Activated naive CD4-positive, alpha-beta T cell treated with anti-CD3 and anti-CD28 coated beads, Interleukin-2, amount 10 ng/mL, durations not matched to agents 7 days and 5 days (primary cell): ENCODE measurements at regions not wholly inside any gene's neighbourhood (a gene's known extent, or its start where the extent isn't known, plus 50 kb on each side); places are given as distances from the start of the nearest gene placed in this dataset.
"Not testable (repeated sequence)": the region's sequence is repeated elsewhere in the genome, so short reads cannot be mapped to it uniquely, and the experiment has no call there.

ENCODE experiments used
- CTCF ChIA-PET: fragments of 350-600 bp; sonication (Branson Sonifier 250); formaldehyde crosslinking; loops from one replicate; lab custom pipeline; 2021; ENCODE audit warnings: antibody characterized with exemption; lab: Charles Lee
- DNase-seq: peaks from one replicate; pipeline ENCODE4 v3.0.0-alpha.2; 2020
- H3K27ac Mint-ChIP-seq: one replicate; pipeline ENCODE4 v1.8.0; 2021; ENCODE audit warnings: mild to moderate bottlenecking, moderate library complexity, mixed read lengths
- H3K27me3 Mint-ChIP-seq: one replicate; pipeline ENCODE4 v1.8.0; 2021; ENCODE audit warnings: mild to moderate bottlenecking, mixed read lengths
- H3K36me3 Mint-ChIP-seq: one replicate; pipeline ENCODE4 v1.8.0; 2021; ENCODE audit warnings: mixed read lengths
- H3K4me1 Mint-ChIP-seq: one replicate; pipeline ENCODE4 v1.8.0; 2021; ENCODE audit warnings: mixed read lengths
- H3K4me3 Mint-ChIP-seq: one replicate; pipeline ENCODE4 v1.8.0; 2021; ENCODE audit warnings: mild to moderate bottlenecking, moderate library complexity, mixed read lengths
- H3K9me3 Mint-ChIP-seq: one replicate; pipeline ENCODE4 v1.8.0; 2021; ENCODE audit warnings: mixed read lengths

GRCh38 chr4:107442538-107443111 lies 277.4 kb downstream of the PAPSS1 start:
- Mint-ChIP-seq H3K9me3 (no peaks in the 10 kb centered on the region), H3K36me3 (no peaks in the 10 kb centered on the region), H3K27me3 (no peaks in the 10 kb centered on the region), H3K4me3 (no peak overlapping the region), H3K4me1 (no peaks in the 10 kb centered on the region), H3K27ac (no peak overlapping the region)
- CTCF ChIA-PET: no interaction called here
- no peak for DNase-seq

DNA sequence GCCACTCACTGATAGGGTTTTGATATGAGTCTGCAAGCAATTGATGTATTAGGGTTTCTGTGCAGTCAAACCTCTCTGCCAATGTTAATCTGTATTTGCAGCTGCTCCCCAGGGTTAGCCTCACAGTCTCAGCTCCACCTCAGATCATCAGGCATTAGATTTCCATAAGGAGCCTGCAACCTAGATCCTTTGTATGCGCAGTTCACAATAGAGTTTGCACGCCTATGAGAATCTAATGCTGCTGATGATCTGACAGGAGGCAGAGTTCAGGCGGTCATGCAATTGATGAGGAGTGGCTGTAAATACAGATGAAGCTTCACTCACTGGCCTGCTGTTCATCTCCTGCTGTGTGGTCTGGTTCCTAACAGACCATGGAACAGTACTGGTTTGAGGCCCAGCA lies 280.6 kb downstream of the PAPSS1 start:
- H3K27me3 Mint-ChIP-seq: no peaks in the 10 kb centered on the region
- CTCF ChIA-PET: no interaction called here
- H3K4me1 Mint-ChIP-seq: no peaks in the 10 kb centered on the region
- DNase-seq: no peak
- no peak overlapping the region for H3K4me3 Mint-ChIP-seq
- H3K27ac Mint-ChIP-seq: no peak overlapping the region
- no peaks in the 10 kb centered on the region for H3K36me3 Mint-ChIP-seq
- no peaks in the 10 kb centered on the region for H3K9me3 Mint-ChIP-seq

DNA sequence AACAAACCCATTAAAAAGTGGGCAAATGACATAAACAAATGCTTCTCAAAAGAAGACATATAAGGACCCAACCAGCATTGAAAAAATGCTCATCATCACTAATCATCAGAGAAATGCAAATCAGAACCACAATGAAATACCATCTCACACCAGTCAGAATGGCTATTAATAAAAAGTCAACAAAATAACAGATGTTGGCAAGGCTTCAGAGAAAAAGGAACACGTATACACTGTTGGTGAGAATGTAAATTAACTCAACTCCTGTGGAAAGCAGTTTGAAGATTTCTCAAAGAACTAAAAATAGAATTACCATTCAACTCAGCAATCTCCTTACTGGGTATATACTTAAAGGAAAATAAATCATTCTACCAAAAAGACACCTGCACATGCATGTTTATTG lies 283.6 kb downstream of the PAPSS1 start:
- not testable (repeated sequence) for H3K4me3 Mint-ChIP-seq

DNA sequence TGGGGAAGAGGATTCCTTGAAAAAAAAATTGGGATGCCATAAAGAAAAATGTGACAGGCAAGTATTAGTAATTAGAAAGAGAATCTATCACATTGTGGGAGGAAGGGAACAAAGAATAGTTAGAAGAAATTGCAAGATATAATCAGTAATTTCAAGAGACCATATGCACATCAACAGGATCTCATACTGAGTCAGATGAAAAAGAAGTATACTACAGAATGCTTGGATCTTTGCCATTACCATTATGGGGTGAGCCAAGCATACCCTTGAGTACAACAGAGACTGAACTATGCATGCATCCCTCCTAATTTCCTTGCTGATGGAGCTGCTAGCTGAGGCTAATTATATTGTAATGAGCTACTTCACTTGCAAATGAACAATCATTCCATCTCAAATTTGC lies 287.6 kb downstream of the PAPSS1 start:
- no peak for DNase-seq
- Mint-ChIP-seq H3K9me3 (no peaks in the 10 kb centered on the region), H3K27ac (no peak overlapping the region), H3K27me3 (no peaks in the 10 kb centered on the region), H3K4me1 (no peaks in the 10 kb centered on the region), H3K36me3 (no peaks in the 10 kb centered on the region), H3K4me3 (no peak overlapping the region)
- CTCF ChIA-PET: interaction anchor here (0.6 kb wide), 1 partner anchor 92 kb away, joined by 3 read pairs; no protein-coding TSS in a partner anchor

More for the DNA sequence above, 283.6 kb downstream of the PAPSS1 start:
- H3K36me3 Mint-ChIP-seq, H3K27ac Mint-ChIP-seq, H3K9me3 Mint-ChIP-seq, CTCF ChIA-PET, H3K4me1 Mint-ChIP-seq, H3K27me3 Mint-ChIP-seq, DNase-seq: not testable (repeated sequence)

DNA sequence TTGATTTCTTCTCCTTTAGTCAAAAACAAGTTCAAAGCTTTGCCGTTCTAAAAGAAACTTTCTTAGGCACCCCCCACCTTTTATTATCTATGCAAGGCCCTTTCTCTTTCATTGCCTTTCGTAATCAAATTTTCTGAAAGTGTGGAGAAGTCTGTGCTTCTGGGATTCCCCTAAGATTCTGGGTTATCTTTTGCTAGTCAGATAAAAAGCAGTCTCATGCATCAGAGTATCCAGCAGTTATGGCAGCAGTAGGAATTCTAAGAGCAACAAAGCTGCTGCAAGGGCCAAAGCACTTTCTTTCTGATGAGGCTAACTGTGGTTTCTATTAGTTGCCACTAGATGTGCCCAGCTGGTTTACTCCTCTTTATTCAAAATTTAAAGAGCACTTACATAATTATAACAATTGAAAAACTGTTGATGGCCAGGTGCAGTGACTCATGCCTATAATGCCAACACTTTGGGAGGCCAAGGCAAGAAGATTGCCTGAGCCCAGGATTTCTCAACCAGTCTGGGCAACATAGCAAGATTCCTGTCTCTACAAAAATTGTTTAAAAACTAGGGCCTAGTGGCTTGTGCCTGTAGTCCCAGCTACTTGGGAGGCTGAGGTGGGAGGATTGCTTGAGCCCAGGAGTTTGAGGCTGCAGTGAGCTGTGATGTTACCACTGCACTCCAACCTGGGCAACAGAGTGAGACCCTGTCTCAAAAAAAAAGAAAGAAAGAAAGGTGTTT lies 296.2 kb downstream of the PAPSS1 start:
- no peak for DNase-seq
- H3K4me1 Mint-ChIP-seq: no peaks in the 10 kb centered on the region
- no peaks in the 10 kb centered on the region for H3K9me3 Mint-ChIP-seq
- CTCF ChIA-PET: no interaction called here
- H3K27me3 Mint-ChIP-seq: no peaks in the 10 kb centered on the region
- H3K36me3 Mint-ChIP-seq: no peaks in the 10 kb centered on the region
- H3K27ac Mint-ChIP-seq: no peak overlapping the region
- no peak overlapping the region for H3K4me3 Mint-ChIP-seq

- H3K4me3 Mint-ChIP-seq, DNase-seq, CTCF ChIA-PET, H3K36me3 Mint-ChIP-seq, H3K27me3 Mint-ChIP-seq, H3K27ac Mint-ChIP-seq, H3K4me1 Mint-ChIP-seq, H3K9me3 Mint-ChIP-seq: not testable (repeated sequence)
Observed at GRCh38 chr4:107419536-107419935, 300.5 kb downstream of the PAPSS1 start.

- no peaks in the 10 kb centered on the region for H3K27me3 Mint-ChIP-seq
- CTCF ChIA-PET: no interaction called here
- H3K9me3 Mint-ChIP-seq: no peaks in the 10 kb centered on the region
- H3K36me3 Mint-ChIP-seq: no peaks in the 10 kb centered on the region
- no peak overlapping the region for H3K4me3 Mint-ChIP-seq
- H3K4me1 Mint-ChIP-seq: no peaks in the 10 kb centered on the region
- DNase-seq: no peak
- H3K27ac Mint-ChIP-seq: no peak overlapping the region
Observed at GRCh38 chr4:107419052-107419451, 301.0 kb downstream of the PAPSS1 start.

DNA sequence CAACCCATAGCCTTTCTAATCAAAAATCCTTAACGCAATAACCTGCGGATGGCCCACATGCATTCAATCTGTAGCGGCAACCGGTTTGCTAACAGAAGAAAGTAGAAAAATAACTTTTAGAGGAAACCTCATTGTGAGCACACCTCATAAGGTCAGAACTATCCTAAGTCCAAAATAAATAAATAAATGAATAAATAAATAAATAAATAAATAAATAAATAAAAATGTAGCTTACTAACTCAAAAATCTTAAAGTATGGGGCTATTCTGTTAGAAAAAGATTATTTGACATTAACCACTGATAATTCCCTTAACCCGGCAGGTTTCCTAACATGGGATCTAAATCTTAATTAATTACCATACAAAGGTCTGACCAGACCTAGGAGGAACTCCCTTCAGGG lies 304.5 kb downstream of the PAPSS1 start:
- H3K4me1 Mint-ChIP-seq, H3K27ac Mint-ChIP-seq, H3K27me3 Mint-ChIP-seq, CTCF ChIA-PET, H3K9me3 Mint-ChIP-seq, H3K36me3 Mint-ChIP-seq, DNase-seq, H3K4me3 Mint-ChIP-seq: not testable (repeated sequence)

- H3K27ac Mint-ChIP-seq, H3K4me1 Mint-ChIP-seq, CTCF ChIA-PET, H3K36me3 Mint-ChIP-seq, H3K4me3 Mint-ChIP-seq, H3K27me3 Mint-ChIP-seq, DNase-seq, H3K9me3 Mint-ChIP-seq: not testable (repeated sequence)
Observed at GRCh38 chr4:107409872-107410271, 310.2 kb downstream of the PAPSS1 start.

DNA sequence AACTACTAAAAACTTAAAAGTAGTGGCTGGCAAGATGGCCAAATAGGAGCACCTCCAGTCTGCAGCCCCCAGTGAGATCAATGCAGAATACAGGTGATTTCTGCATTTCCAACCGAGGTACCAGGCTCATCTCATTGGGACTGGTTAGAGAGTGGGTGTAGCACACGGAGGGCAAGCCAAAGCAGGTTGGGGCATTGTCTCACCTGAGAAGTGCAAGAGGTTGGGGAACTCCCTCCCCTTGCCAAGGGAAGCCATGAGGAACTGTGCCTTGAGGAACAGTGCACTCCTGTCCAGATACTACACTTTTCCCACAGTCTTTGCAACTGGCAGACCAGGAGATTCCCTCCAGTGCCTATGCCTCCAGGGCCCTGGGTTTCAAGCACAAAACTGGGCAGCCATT lies 311.1 kb downstream of the PAPSS1 start:
- CTCF ChIA-PET: no interaction called here
- H3K27me3 Mint-ChIP-seq: peaks cover 4% of the 10 kb centered on the region
- H3K27ac Mint-ChIP-seq: no peak overlapping the region
- H3K4me3 Mint-ChIP-seq: no peak overlapping the region
- H3K36me3 Mint-ChIP-seq: no peaks in the 10 kb centered on the region
- H3K9me3 Mint-ChIP-seq: peaks cover 4% of the 10 kb centered on the region
- no peak for DNase-seq
- no peaks in the 10 kb centered on the region for H3K4me1 Mint-ChIP-seq

DNA sequence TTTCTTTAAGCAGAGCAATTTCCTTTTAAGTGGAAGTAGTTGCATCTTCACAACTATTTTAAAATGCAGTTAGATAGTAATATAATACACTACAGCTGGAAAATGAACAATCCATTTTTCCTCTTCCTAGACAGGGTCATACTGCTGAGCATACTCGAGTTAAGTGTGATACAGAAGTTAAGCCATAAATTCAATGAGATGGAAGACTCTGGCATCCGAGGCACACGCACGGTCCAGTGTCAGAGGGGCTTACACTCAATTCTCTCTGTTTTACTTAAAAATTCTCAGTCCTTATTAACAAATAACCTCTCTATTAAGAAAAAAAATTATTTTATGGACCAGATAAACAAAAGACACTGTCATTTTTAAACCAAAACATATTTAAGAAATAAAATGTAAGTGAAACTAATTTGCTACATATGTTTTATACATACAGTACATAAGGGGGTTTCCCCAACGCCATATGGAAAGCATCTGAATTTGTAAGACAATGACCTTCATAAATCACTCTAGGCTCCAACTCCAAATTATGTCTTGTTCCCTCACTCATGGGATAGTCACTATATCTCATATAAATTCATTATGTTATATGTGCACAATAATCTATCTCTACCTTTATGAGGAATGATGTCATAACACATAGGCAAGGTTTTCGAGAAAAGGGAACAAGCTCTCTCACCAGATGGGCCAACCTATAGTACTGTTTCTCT lies 315.3 kb downstream of the PAPSS1 start:
- H3K9me3 Mint-ChIP-seq: no peaks in the 10 kb centered on the region
- H3K27ac Mint-ChIP-seq: no peak overlapping the region
- CTCF ChIA-PET: no interaction called here
- DNase-seq: no peak
- H3K27me3 Mint-ChIP-seq: peaks cover 4% of the 10 kb centered on the region
- H3K4me1 Mint-ChIP-seq: no peaks in the 10 kb centered on the region
- no peak overlapping the region for H3K4me3 Mint-ChIP-seq
- H3K36me3 Mint-ChIP-seq: no peaks in the 10 kb centered on the region

GRCh38 chr4:107402291-107402690 lies 317.7 kb downstream of the PAPSS1 start:
- CTCF ChIA-PET: no interaction called here
- H3K27ac Mint-ChIP-seq: no peak overlapping the region
- no peak for DNase-seq
- H3K27me3 Mint-ChIP-seq: peaks cover 2% of the 10 kb centered on the region
- H3K4me1 Mint-ChIP-seq: no peaks in the 10 kb centered on the region
- H3K36me3 Mint-ChIP-seq: no peaks in the 10 kb centered on the region
- H3K4me3 Mint-ChIP-seq: no peak overlapping the region
- H3K9me3 Mint-ChIP-seq: no peaks in the 10 kb centered on the region

- Mint-ChIP-seq H3K9me3 (no peaks in the 10 kb centered on the region), H3K27ac (no peak overlapping the region), H3K27me3 (no peaks in the 10 kb centered on the region), H3K36me3 (no peaks in the 10 kb centered on the region), H3K4me1 (no peaks in the 10 kb centered on the region), H3K4me3 (no peak overlapping the region)
- DNase-seq: no peak
- CTCF ChIA-PET: no interaction called here
Observed at GRCh38 chr4:107392951-107393350, 327.1 kb downstream of the PAPSS1 start.

- Mint-ChIP-seq H3K4me3 (no peak overlapping the region), H3K27ac (no peak overlapping the region), H3K36me3 (no peaks in the 10 kb centered on the region), H3K27me3 (no peaks in the 10 kb centered on the region), H3K4me1 (no peaks in the 10 kb centered on the region), H3K9me3 (no peaks in the 10 kb centered on the region)
- CTCF ChIA-PET: no interaction called here
- DNase-seq: no peak
Observed at GRCh38 chr4:107392380-107392779, 327.7 kb downstream of the PAPSS1 start.

DNA sequence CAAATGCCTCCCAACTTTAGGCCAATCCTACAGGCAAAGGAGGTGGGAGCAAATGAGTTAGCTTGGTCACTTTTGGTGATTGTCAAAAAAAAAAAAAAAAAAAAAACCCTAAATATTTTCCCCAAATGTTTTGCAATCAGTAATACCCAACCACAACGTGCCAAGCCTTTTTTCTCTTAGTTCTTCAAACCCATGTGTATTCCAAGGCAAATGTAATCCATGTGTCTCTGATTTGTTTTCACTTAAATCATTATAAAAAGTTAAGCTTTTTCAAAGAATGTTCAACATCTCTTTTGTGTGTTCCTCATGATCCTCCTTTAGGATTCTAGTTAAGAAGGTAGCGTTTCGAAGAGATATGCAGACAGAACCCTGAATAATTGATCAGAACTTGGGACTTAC lies 328.4 kb downstream of the PAPSS1 start:
- H3K36me3 Mint-ChIP-seq: no peaks in the 10 kb centered on the region
- H3K4me1 Mint-ChIP-seq: no peaks in the 10 kb centered on the region
- no peaks in the 10 kb centered on the region for H3K27me3 Mint-ChIP-seq
- no peak overlapping the region for H3K4me3 Mint-ChIP-seq
- H3K27ac Mint-ChIP-seq: no peak overlapping the region
- CTCF ChIA-PET: no interaction called here
- DNase-seq: no peak
- H3K9me3 Mint-ChIP-seq: no peaks in the 10 kb centered on the region
